ENCODE measurements at regions not wholly inside any gene's neighbourhood (a gene's known extent, or its start where the extent isn't known, plus 50 kb on each side); places are given as distances from the start of the nearest gene placed in this dataset.

DNA sequence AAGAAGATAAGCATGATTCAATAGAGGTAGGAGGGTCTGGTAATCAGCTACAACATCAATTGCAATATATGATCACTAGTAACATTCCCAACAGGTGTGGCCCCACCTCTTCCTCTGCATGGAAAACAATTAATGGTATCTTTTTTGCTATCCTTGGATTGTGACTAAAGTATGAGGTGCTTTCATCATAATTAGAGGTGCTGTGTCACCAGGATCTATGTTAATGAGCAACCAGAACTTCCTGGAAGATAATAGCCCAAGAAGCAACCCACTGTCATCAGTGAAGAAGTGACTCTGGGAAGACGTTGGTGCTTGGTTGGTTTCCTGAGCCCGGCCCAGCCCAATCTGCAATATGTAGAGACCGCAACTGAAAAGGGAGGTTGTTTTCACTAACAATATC lies 167.2 kb downstream of the SETD4 start:
- no peak overlapping the region for H3K27ac ChIP-seq (ENCODE audit: low read depth, low read length)
- H3K4me3 ChIP-seq (ENCODE audit: low read depth, low read length): no peak overlapping the region
- H3K27me3 ChIP-seq (ENCODE audit: control insufficient read depth, insufficient read depth, low read length): no peaks in the 10 kb centered on the region
- no peak overlapping the region for H3K9ac ChIP-seq (ENCODE audit: low read length)
- no peaks in the 10 kb centered on the region for H3K36me3 ChIP-seq (ENCODE audit: control insufficient read depth, insufficient read depth, low read length)
- no peaks in the 10 kb centered on the region for H3K4me1 ChIP-seq (ENCODE audit: control insufficient read depth, insufficient read depth, low read length)
- H3K9me3 ChIP-seq (ENCODE audit: control insufficient read depth, insufficient read depth, low read depth, low read length): 0 out of 2 replicates have a peak, but pooled peaks cover 3% of the 10 kb centered on the region

DNA sequence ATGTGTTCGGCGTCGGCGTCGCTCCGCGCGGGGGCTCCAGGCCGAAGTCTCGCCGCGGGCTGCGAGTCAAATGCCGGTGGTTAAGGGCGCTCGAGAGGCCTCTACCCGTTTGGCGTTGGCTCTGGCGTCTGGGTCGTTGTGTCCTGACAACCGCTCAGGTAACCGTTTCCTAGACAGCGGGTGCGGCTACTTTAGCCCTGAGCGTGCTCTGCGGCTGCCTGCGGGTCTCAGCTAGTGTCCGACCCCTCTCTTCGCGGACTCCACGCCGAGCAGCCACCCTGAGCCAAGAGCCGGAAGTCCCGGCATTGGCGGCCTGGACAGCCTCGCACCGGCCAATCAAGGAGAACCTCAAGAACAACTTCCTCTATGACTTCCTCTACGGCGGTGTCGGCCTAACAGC lies 173.4 kb downstream of the SETD4 start:
- Histone ChIP-seq H3K4me1 (ENCODE audit: control insufficient read depth, insufficient read depth, low read length) (peaks cover 6% of the 10 kb centered on the region; the same call in 1 of the 2 replicates), H3K27me3 (ENCODE audit: control insufficient read depth, insufficient read depth, low read length) (no peaks in the 10 kb centered on the region), H3K4me3 (ENCODE audit: low read depth, low read length) (no peak overlapping the region), H3K36me3 (ENCODE audit: control insufficient read depth, insufficient read depth, low read length) (no peaks in the 10 kb centered on the region), H3K9ac (ENCODE audit: low read length) (no peak overlapping the region), H3K27ac (ENCODE audit: low read depth, low read length) (no peak overlapping the region), H3K9me3 (ENCODE audit: control insufficient read depth, insufficient read depth, low read depth, low read length) (0 out of 2 replicates have a peak, but pooled peaks cover 3% of the 10 kb centered on the region)

- 0 out of 2 replicates have a peak, but pooled peaks cover 3% of the 10 kb centered on the region for H3K9me3 ChIP-seq (ENCODE audit: control insufficient read depth, insufficient read depth, low read depth, low read length)
- H3K36me3 ChIP-seq (ENCODE audit: control insufficient read depth, insufficient read depth, low read length): no peaks in the 10 kb centered on the region
- H3K4me1 ChIP-seq (ENCODE audit: control insufficient read depth, insufficient read depth, low read length): peaks cover 6% of the 10 kb centered on the region; the same call in 1 of the 2 replicates
- no peak overlapping the region for H3K4me3 ChIP-seq (ENCODE audit: low read depth, low read length)
- no peaks in the 10 kb centered on the region for H3K27me3 ChIP-seq (ENCODE audit: control insufficient read depth, insufficient read depth, low read length)
- no peak overlapping the region for H3K9ac ChIP-seq (ENCODE audit: low read length)
- no peak overlapping the region for H3K27ac ChIP-seq (ENCODE audit: low read depth, low read length)
These were observed 174.3 kb downstream of the SETD4 start for GRCh38 chr21:35885942-35886541.

DNA sequence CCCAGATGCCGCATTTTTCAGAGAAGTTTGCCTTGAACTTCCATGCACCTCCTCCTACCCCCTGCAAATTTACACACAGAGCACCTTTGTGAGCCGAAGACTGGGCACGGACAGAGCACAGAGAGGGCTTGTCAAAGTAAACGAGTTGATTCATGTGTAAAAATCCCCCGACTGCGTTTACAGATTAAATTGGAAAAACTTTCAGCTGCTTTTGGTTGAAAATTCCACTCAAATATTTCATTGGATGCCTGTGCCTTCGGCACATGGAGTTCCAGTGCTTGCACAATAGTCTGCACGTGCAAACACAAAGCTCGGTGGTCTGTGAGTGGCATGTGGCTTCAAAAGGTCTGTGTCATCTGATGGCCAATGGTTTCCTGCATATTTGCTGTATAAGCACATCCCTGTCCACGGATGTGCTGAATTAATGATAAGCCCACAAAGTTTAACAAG lies 177.5 kb downstream of the SETD4 start:
- H3K4me1 ChIP-seq (ENCODE audit: control insufficient read depth, insufficient read depth, low read length): peaks cover 6% of the 10 kb centered on the region; the same call in 1 of the 2 replicates
- 0 out of 2 replicates have a peak, but pooled peaks cover 3% of the 10 kb centered on the region for H3K9me3 ChIP-seq (ENCODE audit: control insufficient read depth, insufficient read depth, low read depth, low read length)
- no peak overlapping the region for H3K4me3 ChIP-seq (ENCODE audit: low read depth, low read length)
- no peak overlapping the region for H3K27ac ChIP-seq (ENCODE audit: low read depth, low read length)
- H3K36me3 ChIP-seq (ENCODE audit: control insufficient read depth, insufficient read depth, low read length): no peaks in the 10 kb centered on the region
- no peak overlapping the region for H3K9ac ChIP-seq (ENCODE audit: low read length)
- H3K27me3 ChIP-seq (ENCODE audit: control insufficient read depth, insufficient read depth, low read length): no peaks in the 10 kb centered on the region

- Histone ChIP-seq H3K4me3 (ENCODE audit: low read depth, low read length) (no peak overlapping the region), H3K9me3 (ENCODE audit: control insufficient read depth, insufficient read depth, low read depth, low read length) (peaks cover 4% of the 10 kb centered on the region), H3K9ac (ENCODE audit: low read length) (no peak overlapping the region), H3K27me3 (ENCODE audit: control insufficient read depth, insufficient read depth, low read length) (no peaks in the 10 kb centered on the region), H3K36me3 (ENCODE audit: control insufficient read depth, insufficient read depth, low read length) (no peaks in the 10 kb centered on the region), H3K4me1 (ENCODE audit: control insufficient read depth, insufficient read depth, low read length) (no peaks in the 10 kb centered on the region), H3K27ac (ENCODE audit: low read depth, low read length) (no peak overlapping the region)
These were observed 186.9 kb downstream of the SETD4 start for GRCh38 chr21:35873441-35873840.

DNA sequence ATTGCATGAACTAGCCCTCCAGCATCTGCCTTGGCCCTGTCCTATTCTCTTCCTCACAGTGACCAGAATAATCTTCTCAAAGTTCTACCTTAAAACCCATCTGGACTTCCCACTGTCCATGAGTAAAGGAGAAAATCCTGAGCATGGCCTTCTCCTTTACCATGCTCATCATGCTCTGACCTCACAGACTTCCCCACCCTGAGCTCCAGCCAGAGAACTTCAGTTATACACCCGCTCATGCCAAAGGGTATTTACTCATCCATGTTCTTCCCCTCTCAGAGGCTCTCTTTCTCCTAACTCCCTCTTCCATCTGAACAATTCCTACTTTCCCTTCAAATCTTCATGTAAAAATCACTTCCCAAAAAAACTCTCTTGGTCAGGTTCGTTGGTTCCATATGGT lies 188.4 kb downstream of the SETD4 start:
- Histone ChIP-seq H3K4me1 (ENCODE audit: control insufficient read depth, insufficient read depth, low read length) (no peaks in the 10 kb centered on the region), H3K9me3 (ENCODE audit: control insufficient read depth, insufficient read depth, low read depth, low read length) (peaks cover 4% of the 10 kb centered on the region), H3K36me3 (ENCODE audit: control insufficient read depth, insufficient read depth, low read length) (no peaks in the 10 kb centered on the region)

GRCh38 chr21:35868869-35869223 lies 191.5 kb downstream of the SETD4 start:
- peaks cover 4% of the 10 kb centered on the region for H3K9me3 ChIP-seq (ENCODE audit: control insufficient read depth, insufficient read depth, low read depth, low read length)
- no peaks in the 10 kb centered on the region for H3K4me1 ChIP-seq (ENCODE audit: control insufficient read depth, insufficient read depth, low read length)
- no peaks in the 10 kb centered on the region for H3K36me3 ChIP-seq (ENCODE audit: control insufficient read depth, insufficient read depth, low read length)
- no peak overlapping the region for H3K27ac ChIP-seq (ENCODE audit: low read depth, low read length)
- H3K9ac ChIP-seq (ENCODE audit: low read length): no peak overlapping the region
- no peaks in the 10 kb centered on the region for H3K27me3 ChIP-seq (ENCODE audit: control insufficient read depth, insufficient read depth, low read length)
- no peak overlapping the region for H3K4me3 ChIP-seq (ENCODE audit: low read depth, low read length)

More for the DNA sequence above, 188.4 kb downstream of the SETD4 start:
- Histone ChIP-seq H3K27me3 (ENCODE audit: control insufficient read depth, insufficient read depth, low read length) (no peaks in the 10 kb centered on the region), H3K4me3 (ENCODE audit: low read depth, low read length) (no peak overlapping the region), H3K9ac (ENCODE audit: low read length) (no peak overlapping the region), H3K27ac (ENCODE audit: low read depth, low read length) (no peak overlapping the region)

- Histone ChIP-seq H3K9me3 (ENCODE audit: control insufficient read depth, insufficient read depth, low read depth, low read length) (peaks cover 4% of the 10 kb centered on the region), H3K27ac (ENCODE audit: low read depth, low read length) (no peak overlapping the region), H3K27me3 (ENCODE audit: control insufficient read depth, insufficient read depth, low read length) (no peaks in the 10 kb centered on the region), H3K4me1 (ENCODE audit: control insufficient read depth, insufficient read depth, low read length) (no peaks in the 10 kb centered on the region), H3K4me3 (ENCODE audit: low read depth, low read length) (no peak overlapping the region), H3K36me3 (ENCODE audit: control insufficient read depth, insufficient read depth, low read length) (no peaks in the 10 kb centered on the region), H3K9ac (ENCODE audit: low read length) (no peak overlapping the region)
These were observed 192.1 kb downstream of the SETD4 start for GRCh38 chr21:35868005-35868868.

DNA sequence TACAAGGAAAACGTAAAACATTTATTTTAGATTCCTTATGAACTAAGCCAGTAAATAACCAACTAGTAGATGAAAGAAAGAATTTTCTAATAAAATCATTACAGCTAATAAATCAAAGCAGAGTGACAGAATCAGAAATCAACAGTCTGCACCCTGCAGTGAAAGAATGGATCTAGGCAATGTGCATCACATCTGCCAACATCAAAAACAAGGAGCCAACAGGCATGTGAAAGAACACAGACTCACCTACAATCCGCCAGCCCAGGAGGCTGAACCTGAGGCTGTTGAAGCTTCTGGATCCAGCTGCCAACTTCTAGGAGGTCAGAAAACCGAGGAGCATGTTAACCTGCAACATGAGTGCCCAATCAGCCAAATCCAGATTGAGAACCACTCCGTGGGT lies 196.3 kb downstream of the SETD4 start:
- peaks cover 4% of the 10 kb centered on the region for H3K9me3 ChIP-seq (ENCODE audit: control insufficient read depth, insufficient read depth, low read depth, low read length)
- H3K4me1 ChIP-seq (ENCODE audit: control insufficient read depth, insufficient read depth, low read length): no peaks in the 10 kb centered on the region
- H3K27ac ChIP-seq (ENCODE audit: low read depth, low read length): no peak overlapping the region
- H3K4me3 ChIP-seq (ENCODE audit: low read depth, low read length): no peak overlapping the region
- H3K9ac ChIP-seq (ENCODE audit: low read length): no peak overlapping the region
- H3K27me3 ChIP-seq (ENCODE audit: control insufficient read depth, insufficient read depth, low read length): no peaks in the 10 kb centered on the region
- H3K36me3 ChIP-seq (ENCODE audit: control insufficient read depth, insufficient read depth, low read length): no peaks in the 10 kb centered on the region

DNA sequence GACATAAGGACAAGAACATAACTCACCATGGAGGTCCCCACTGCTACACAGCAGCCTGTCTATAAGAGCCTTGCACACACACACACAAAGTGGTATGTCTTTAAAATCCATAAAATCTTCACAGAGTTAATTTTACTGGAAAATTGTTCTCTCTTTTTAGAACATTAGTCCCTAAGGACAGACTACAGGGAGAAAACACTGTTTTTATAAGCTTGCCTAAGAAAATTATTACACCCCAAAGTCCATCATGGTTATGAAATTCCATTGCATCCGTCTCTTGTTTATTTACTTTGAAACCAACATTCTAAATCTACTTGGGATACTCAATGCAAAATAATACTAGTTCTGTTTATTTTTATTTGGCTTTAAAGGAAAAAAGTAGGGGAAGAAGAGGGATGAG lies 197.4 kb downstream of the SETD4 start:
- H3K9ac ChIP-seq (ENCODE audit: low read length): no peak overlapping the region
- H3K4me3 ChIP-seq (ENCODE audit: low read depth, low read length): no peak overlapping the region
- H3K4me1 ChIP-seq (ENCODE audit: control insufficient read depth, insufficient read depth, low read length): no peaks in the 10 kb centered on the region
- no peaks in the 10 kb centered on the region for H3K36me3 ChIP-seq (ENCODE audit: control insufficient read depth, insufficient read depth, low read length)
- H3K27ac ChIP-seq (ENCODE audit: low read depth, low read length): no peak overlapping the region
- H3K27me3 ChIP-seq (ENCODE audit: control insufficient read depth, insufficient read depth, low read length): no peaks in the 10 kb centered on the region
- no peaks in the 10 kb centered on the region for H3K9me3 ChIP-seq (ENCODE audit: control insufficient read depth, insufficient read depth, low read depth, low read length)

GRCh38 chr21:35861661-35862060 lies 198.7 kb downstream of the SETD4 start:
- H3K27ac ChIP-seq (ENCODE audit: low read depth, low read length): no peak overlapping the region
- no peak overlapping the region for H3K4me3 ChIP-seq (ENCODE audit: low read depth, low read length)
- H3K9ac ChIP-seq (ENCODE audit: low read length): no peak overlapping the region
- no peaks in the 10 kb centered on the region for H3K27me3 ChIP-seq (ENCODE audit: control insufficient read depth, insufficient read depth, low read length)
- H3K9me3 ChIP-seq (ENCODE audit: control insufficient read depth, insufficient read depth, low read depth, low read length): no peaks in the 10 kb centered on the region
- no peaks in the 10 kb centered on the region for H3K4me1 ChIP-seq (ENCODE audit: control insufficient read depth, insufficient read depth, low read length)
- no peaks in the 10 kb centered on the region for H3K36me3 ChIP-seq (ENCODE audit: control insufficient read depth, insufficient read depth, low read length)
